ENCODE measurements at regions not wholly inside any gene's neighbourhood (a gene's known extent, or its start where the extent isn't known, plus 50 kb on each side); places are given as distances from the start of the nearest gene placed in this dataset.

DNA sequence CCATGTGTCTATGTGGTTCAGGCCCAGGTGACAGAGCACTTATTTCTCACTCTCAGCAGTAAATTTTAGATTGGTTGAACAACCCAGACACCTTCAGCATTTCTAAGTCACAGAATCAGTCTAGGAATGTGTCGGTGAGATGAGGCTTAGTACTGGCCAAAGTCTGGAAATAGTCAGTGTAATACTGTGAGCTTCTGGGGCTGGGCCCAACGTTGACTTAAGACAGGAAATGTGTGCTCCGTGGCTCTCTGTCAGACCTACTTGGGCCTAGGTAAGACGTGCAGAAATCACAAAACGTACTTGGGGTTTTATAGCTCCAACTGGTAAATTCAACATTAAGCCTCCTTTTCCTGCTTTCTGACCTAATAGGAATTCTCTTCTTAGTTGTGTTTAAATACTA is 160.3 kb upstream of the COL3A1 start:
- no peaks in the 10 kb centered on the region for H3K36me3 ChIP-seq (ENCODE audit: control insufficient read depth, insufficient read depth, low read length)
- no peaks in the 10 kb centered on the region for H3K27me3 ChIP-seq (ENCODE audit: control insufficient read depth, insufficient read depth, low read length)

DNA sequence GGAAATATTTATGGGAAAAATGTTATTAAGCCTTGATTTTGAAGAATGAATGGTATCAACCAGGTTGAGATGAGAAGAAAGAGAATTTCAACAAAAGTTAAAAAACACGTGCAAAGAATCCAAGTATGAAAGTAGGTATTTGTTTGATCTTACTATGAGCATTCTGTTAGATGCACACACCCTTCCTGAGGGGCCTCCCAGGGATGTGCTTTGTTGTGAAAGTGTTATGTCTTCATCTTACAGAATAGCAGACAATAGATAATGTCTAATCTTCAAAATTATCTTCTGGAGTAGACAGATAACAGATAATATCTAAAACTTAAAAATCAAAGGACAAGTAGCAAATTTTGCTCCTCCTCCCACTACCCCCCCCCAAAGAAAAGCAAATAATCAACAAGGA is 155.2 kb upstream of the COL3A1 start:
- no peaks in the 10 kb centered on the region for H3K4me1 ChIP-seq (ENCODE audit: control insufficient read depth, insufficient read depth, low read length)
- H3K36me3 ChIP-seq (ENCODE audit: control insufficient read depth, insufficient read depth, low read length): no peaks in the 10 kb centered on the region
- no peak overlapping the region for H3K9ac ChIP-seq (ENCODE audit: low read length)
- no peak overlapping the region for H3K4me3 ChIP-seq (ENCODE audit: low read depth, low read length)
- 0 out of 2 replicates have a peak, but pooled peaks cover 4% of the 10 kb centered on the region for H3K9me3 ChIP-seq (ENCODE audit: control insufficient read depth, insufficient read depth, low read depth, low read length)
- no peaks in the 10 kb centered on the region for H3K27me3 ChIP-seq (ENCODE audit: control insufficient read depth, insufficient read depth, low read length)
- H3K27ac ChIP-seq (ENCODE audit: low read depth, low read length): no peak overlapping the region; the same call in 1 of the 2 replicates

More for the DNA sequence above, 160.3 kb upstream of the COL3A1 start:
- no peaks in the 10 kb centered on the region for H3K4me1 ChIP-seq (ENCODE audit: control insufficient read depth, insufficient read depth, low read length)
- H3K9me3 ChIP-seq (ENCODE audit: control insufficient read depth, insufficient read depth, low read depth, low read length): no peaks in the 10 kb centered on the region
- H3K27ac ChIP-seq (ENCODE audit: low read depth, low read length): no peak overlapping the region
- H3K4me3 ChIP-seq (ENCODE audit: low read depth, low read length): no peak overlapping the region
- no peak overlapping the region for H3K9ac ChIP-seq (ENCODE audit: low read length)

DNA sequence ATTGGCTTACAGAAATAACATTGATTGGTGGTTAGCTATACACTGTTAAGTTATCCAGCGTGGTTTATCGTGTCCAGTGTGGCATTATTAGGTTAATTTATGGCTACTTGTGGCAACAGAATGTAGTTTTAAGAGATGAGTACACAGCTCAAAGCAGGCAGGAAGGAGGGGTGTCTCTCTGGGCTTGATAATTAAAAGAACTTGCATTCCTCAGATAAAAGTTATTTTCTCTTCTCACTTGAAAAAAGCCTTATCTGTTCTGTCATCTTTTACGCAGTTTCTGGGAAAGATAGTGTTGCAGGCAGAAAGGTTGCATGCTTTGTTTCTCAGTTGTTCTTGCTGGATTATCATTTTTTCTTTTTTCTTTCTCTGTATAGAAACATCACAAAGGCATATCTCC is 154.4 kb upstream of the COL3A1 start:
- Histone ChIP-seq H3K36me3 (ENCODE audit: control insufficient read depth, insufficient read depth, low read length) (no peaks in the 10 kb centered on the region), H3K4me3 (ENCODE audit: low read depth, low read length) (no peak overlapping the region), H3K9ac (ENCODE audit: low read length) (no peak overlapping the region), H3K4me1 (ENCODE audit: control insufficient read depth, insufficient read depth, low read length) (no peaks in the 10 kb centered on the region), H3K9me3 (ENCODE audit: control insufficient read depth, insufficient read depth, low read depth, low read length) (0 out of 2 replicates have a peak, but pooled peaks cover 4% of the 10 kb centered on the region), H3K27ac (ENCODE audit: low read depth, low read length) (no peak overlapping the region), H3K27me3 (ENCODE audit: control insufficient read depth, insufficient read depth, low read length) (no peaks in the 10 kb centered on the region)

DNA sequence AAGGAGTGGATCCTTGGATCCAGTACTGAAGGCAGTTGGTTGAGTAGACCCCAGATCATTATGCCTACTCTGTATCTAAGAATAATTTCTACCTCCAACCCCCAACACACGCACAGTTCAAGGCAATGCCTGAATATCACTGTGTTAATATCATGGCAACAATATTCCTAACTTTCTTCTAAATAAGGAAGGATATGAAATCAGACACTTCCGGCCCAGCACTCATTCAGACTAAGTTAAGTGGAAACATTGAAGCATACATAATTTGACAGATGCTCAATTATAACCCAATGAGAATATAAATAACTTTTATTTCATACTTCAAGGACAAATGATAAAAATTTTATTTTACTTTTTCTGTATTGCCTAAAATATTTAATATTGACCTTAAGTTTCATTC is 153.6 kb upstream of the COL3A1 start:
- Histone ChIP-seq H3K9me3 (ENCODE audit: control insufficient read depth, insufficient read depth, low read depth, low read length) (0 out of 2 replicates have a peak, but pooled peaks cover 4% of the 10 kb centered on the region), H3K4me3 (ENCODE audit: low read depth, low read length) (no peak overlapping the region), H3K9ac (ENCODE audit: low read length) (no peak overlapping the region), H3K27me3 (ENCODE audit: control insufficient read depth, insufficient read depth, low read length) (no peaks in the 10 kb centered on the region), H3K4me1 (ENCODE audit: control insufficient read depth, insufficient read depth, low read length) (no peaks in the 10 kb centered on the region), H3K36me3 (ENCODE audit: control insufficient read depth, insufficient read depth, low read length) (no peaks in the 10 kb centered on the region), H3K27ac (ENCODE audit: low read depth, low read length) (no peak overlapping the region; the same call in 1 of the 2 replicates)

DNA sequence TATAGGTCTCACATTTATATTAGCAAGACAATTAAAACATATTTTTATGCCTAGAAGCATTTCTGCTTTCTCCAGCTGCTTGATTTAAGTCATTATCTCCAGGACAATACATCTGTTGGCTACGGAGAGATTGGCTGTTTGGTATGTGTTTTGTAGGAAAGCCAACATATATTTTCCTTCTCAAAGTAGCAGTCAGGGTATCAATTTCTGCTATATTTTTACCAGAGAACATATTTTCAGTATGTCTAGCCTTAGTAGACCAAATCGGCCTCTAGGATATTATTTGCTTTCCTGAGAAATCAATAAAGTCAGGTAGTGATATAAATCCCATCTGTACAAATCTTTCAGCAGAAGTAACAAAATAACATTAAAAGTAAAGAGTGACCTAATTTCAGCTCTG is 150.0 kb upstream of the COL3A1 start:
- Histone ChIP-seq H3K4me3 (ENCODE audit: low read depth, low read length) (no peak overlapping the region), H3K27ac (ENCODE audit: low read depth, low read length) (no peak overlapping the region), H3K9me3 (ENCODE audit: control insufficient read depth, insufficient read depth, low read depth, low read length) (0 out of 2 replicates have a peak, but pooled peaks cover 4% of the 10 kb centered on the region), H3K36me3 (ENCODE audit: control insufficient read depth, insufficient read depth, low read length) (no peaks in the 10 kb centered on the region), H3K4me1 (ENCODE audit: control insufficient read depth, insufficient read depth, low read length) (no peaks in the 10 kb centered on the region), H3K9ac (ENCODE audit: low read length) (no peak overlapping the region), H3K27me3 (ENCODE audit: control insufficient read depth, insufficient read depth, low read length) (no peaks in the 10 kb centered on the region)

DNA sequence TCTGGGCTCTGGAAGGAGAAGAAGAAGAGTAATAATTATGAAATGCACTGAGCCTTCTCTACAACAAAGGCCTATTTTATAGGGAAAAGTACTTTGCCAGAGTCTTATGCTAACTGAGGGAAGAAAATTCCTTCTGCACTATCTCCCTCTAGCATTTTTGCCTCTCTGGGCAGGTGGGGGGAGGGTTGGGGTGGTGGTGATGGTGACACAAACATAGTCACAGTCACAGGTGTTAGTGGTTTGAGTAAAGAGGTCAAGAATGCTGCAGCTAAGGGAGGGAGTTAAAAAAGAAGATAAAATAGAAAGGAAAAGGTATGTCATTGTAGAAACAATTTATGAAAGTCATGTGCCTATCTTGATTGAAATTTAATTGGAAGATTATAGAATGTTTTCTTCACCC is 140.8 kb upstream of the COL3A1 start:
- H3K9ac ChIP-seq (ENCODE audit: low read length): no peak overlapping the region

DNA sequence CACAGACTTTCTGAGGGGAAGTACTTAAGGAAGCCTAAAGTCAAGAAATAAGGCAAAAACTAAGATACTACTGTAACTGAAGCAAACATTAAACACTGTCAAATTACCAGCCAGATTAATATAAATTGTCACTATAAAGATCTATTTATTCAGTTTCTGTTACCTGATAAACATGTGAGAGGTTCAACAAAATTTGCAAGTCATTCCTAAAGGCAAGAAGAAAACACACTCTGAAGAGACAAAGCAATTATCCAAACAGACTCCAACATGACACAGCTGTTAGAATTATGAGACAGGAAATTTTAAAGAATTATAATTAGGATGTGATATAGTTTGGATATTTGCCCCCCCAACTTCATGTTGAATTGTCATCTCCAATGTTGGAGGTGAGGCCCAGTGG is 140.4 kb upstream of the COL3A1 start:
- peaks cover 24% of the 10 kb centered on the region for H3K9me3 ChIP-seq (ENCODE audit: control insufficient read depth, insufficient read depth, low read depth, low read length)
- H3K27ac ChIP-seq (ENCODE audit: low read depth, low read length): no peak overlapping the region
- H3K36me3 ChIP-seq (ENCODE audit: control insufficient read depth, insufficient read depth, low read length): no peaks in the 10 kb centered on the region
- no peaks in the 10 kb centered on the region for H3K4me1 ChIP-seq (ENCODE audit: control insufficient read depth, insufficient read depth, low read length)
- H3K4me3 ChIP-seq (ENCODE audit: low read depth, low read length): no peak overlapping the region
- no peak overlapping the region for H3K9ac ChIP-seq (ENCODE audit: low read length)
- H3K27me3 ChIP-seq (ENCODE audit: control insufficient read depth, insufficient read depth, low read length): no peaks in the 10 kb centered on the region

More for the DNA sequence above, 140.8 kb upstream of the COL3A1 start:
- no peaks in the 10 kb centered on the region for H3K36me3 ChIP-seq (ENCODE audit: control insufficient read depth, insufficient read depth, low read length)
- peaks cover 22% of the 10 kb centered on the region for H3K9me3 ChIP-seq (ENCODE audit: control insufficient read depth, insufficient read depth, low read depth, low read length)
- no peak overlapping the region for H3K4me3 ChIP-seq (ENCODE audit: low read depth, low read length)
- H3K4me1 ChIP-seq (ENCODE audit: control insufficient read depth, insufficient read depth, low read length): no peaks in the 10 kb centered on the region
- H3K27ac ChIP-seq (ENCODE audit: low read depth, low read length): no peak overlapping the region
- no peaks in the 10 kb centered on the region for H3K27me3 ChIP-seq (ENCODE audit: control insufficient read depth, insufficient read depth, low read length)

DNA sequence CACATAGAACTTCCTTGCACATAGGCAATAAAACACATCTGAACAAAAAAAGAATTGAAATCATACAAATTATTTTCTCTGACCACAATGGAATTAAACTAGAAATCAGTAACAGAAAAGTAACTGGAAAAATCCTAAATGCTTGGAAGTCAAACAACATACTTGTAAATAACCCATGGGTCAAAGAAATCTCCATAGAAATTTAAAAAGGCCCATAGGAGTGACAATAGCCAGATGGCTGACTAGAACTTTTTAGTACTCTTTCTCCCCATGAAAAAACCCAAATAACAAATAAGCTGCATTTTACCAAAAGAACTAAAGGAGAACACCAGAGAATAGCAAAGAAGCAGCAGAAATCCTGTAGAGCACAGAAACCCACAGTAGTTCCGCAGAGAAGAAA is 139.2 kb upstream of the COL3A1 start:
- Histone ChIP-seq H3K9ac (ENCODE audit: low read length) (no peak overlapping the region), H3K9me3 (ENCODE audit: control insufficient read depth, insufficient read depth, low read depth, low read length) (peaks cover 20% of the 10 kb centered on the region), H3K36me3 (ENCODE audit: control insufficient read depth, insufficient read depth, low read length) (no peaks in the 10 kb centered on the region), H3K4me1 (ENCODE audit: control insufficient read depth, insufficient read depth, low read length) (no peaks in the 10 kb centered on the region), H3K27me3 (ENCODE audit: control insufficient read depth, insufficient read depth, low read length) (no peaks in the 10 kb centered on the region), H3K4me3 (ENCODE audit: low read depth, low read length) (no peak overlapping the region), H3K27ac (ENCODE audit: low read depth, low read length) (no peak overlapping the region)

DNA sequence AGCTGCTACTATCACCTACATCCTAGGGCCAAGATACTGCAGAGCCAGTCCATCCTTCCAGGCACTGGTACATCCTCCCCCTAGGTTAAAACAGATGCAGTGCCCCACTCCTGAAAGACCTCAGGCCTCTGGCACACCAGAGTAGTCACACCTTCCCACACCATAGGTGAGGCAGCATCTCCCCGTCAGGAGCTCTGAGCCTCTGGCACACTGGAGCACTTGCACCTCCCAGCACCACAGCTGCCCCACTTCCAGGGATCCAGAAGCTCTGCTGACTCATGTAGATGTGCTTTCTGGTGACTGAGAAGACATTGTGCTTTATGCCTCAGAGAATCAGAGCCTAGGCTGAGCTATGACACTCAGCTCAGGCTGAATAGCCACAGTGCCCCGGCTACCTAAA is 138.4 kb upstream of the COL3A1 start:
- H3K4me3 ChIP-seq (ENCODE audit: low read depth, low read length): no peak overlapping the region
- no peak overlapping the region for H3K9ac ChIP-seq (ENCODE audit: low read length)
- peaks cover 21% of the 10 kb centered on the region; the same call in 1 of the 2 replicates for H3K9me3 ChIP-seq (ENCODE audit: control insufficient read depth, insufficient read depth, low read depth, low read length)

DNA sequence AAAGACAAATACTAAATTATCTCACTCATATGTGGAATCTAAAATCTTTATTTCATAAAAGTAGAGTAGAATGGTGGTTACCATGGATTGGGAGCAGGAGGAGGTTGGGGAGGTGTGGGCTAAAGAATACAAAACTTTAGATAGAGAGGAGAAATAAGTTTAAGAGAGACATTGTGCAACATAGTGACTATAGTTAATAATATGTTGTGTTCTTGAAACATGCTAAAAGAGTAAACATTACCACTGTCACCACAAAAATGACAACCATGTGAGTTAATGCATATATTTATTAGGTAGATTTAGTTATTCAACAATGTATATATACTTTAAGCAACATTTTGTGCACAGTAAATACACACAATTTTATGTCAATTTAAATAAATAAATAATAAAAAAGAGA is 128.5 kb upstream of the COL3A1 start:
- peaks cover 3% of the 10 kb centered on the region; the same call in 1 of the 2 replicates for H3K9me3 ChIP-seq (ENCODE audit: control insufficient read depth, insufficient read depth, low read depth, low read length)
- no peaks in the 10 kb centered on the region for H3K36me3 ChIP-seq (ENCODE audit: control insufficient read depth, insufficient read depth, low read length)
- no peak overlapping the region for H3K4me3 ChIP-seq (ENCODE audit: low read depth, low read length)
- no peaks in the 10 kb centered on the region for H3K27me3 ChIP-seq (ENCODE audit: control insufficient read depth, insufficient read depth, low read length)
- H3K27ac ChIP-seq (ENCODE audit: low read depth, low read length): no peak overlapping the region
- no peak overlapping the region for H3K9ac ChIP-seq (ENCODE audit: low read length)
- no peaks in the 10 kb centered on the region for H3K4me1 ChIP-seq (ENCODE audit: control insufficient read depth, insufficient read depth, low read length)

More for the DNA sequence above, 138.4 kb upstream of the COL3A1 start:
- no peak overlapping the region for H3K27ac ChIP-seq (ENCODE audit: low read depth, low read length)
- no peaks in the 10 kb centered on the region for H3K4me1 ChIP-seq (ENCODE audit: control insufficient read depth, insufficient read depth, low read length)
- H3K27me3 ChIP-seq (ENCODE audit: control insufficient read depth, insufficient read depth, low read length): no peaks in the 10 kb centered on the region
- no peaks in the 10 kb centered on the region for H3K36me3 ChIP-seq (ENCODE audit: control insufficient read depth, insufficient read depth, low read length)

DNA sequence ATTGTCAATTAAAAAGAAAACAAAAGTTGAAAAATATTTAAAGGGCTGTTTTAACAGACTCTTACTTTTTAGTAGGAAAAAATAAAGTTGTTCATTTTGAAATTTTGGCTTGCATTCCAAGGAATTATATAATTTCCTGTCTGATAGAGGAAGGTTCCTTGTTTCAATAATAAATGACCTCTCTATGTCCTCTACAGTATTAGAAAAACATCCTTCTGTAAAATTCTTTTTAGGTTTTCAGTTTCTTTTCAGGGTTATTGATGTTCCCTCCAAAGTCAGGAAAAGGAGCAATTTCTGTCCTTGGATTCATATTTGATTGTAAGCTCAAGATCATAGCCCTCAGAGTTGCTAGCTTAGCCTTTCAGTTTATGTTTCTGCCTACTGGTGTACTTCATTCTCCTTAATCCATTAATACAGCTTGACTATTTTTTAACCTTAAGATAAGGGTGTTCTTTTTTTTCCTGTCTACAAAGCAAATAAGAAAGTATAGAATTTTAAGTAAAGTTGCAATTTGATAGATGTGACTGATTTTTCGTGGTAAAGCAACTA is 125.2 kb upstream of the COL3A1 start:
- Histone ChIP-seq H3K27ac (ENCODE audit: low read depth, low read length) (no peak overlapping the region), H3K9ac (ENCODE audit: low read length) (no peak overlapping the region), H3K36me3 (ENCODE audit: control insufficient read depth, insufficient read depth, low read length) (no peaks in the 10 kb centered on the region), H3K4me3 (ENCODE audit: low read depth, low read length) (no peak overlapping the region), H3K4me1 (ENCODE audit: control insufficient read depth, insufficient read depth, low read length) (no peaks in the 10 kb centered on the region), H3K27me3 (ENCODE audit: control insufficient read depth, insufficient read depth, low read length) (no peaks in the 10 kb centered on the region), H3K9me3 (ENCODE audit: control insufficient read depth, insufficient read depth, low read depth, low read length) (no peaks in the 10 kb centered on the region)

All from HUES6 (cell line).